Activated T-helper 17 cell treated with anti-CD3 and anti-CD28 coated beads, Interleukin-2, amount 50 U/mL, for 72 hours (primary cell): ENCODE measurements at regions not wholly inside any gene's neighbourhood (a gene's known extent, or its start where the extent isn't known, plus 50 kb on each side); places are given as distances from the start of the nearest gene placed in this dataset.

ENCODE experiments used
- ATAC-seq: fragments of 150-1000 bp; cut with Tn5 transposase; replicated peaks from 2 replicates; pipeline ENCODE4 v1.10.0; 2021; ENCODE audit warnings: mild to moderate bottlenecking, moderate library complexity
- H3K27ac Mint-ChIP-seq: one replicate; pipeline ENCODE4 v1.8.0; 2022; ENCODE audit warnings: mixed read lengths
- H3K27me3 Mint-ChIP-seq: one replicate; pipeline ENCODE4 v1.8.0; 2022; ENCODE audit warnings: mixed read lengths
- H3K36me3 Mint-ChIP-seq: one replicate; pipeline ENCODE4 v1.8.0; 2022; ENCODE audit warnings: low read depth, mild to moderate bottlenecking, mixed read lengths
- H3K4me1 Mint-ChIP-seq: one replicate; pipeline ENCODE4 v1.8.0; 2022; ENCODE audit warnings: mixed read lengths
- H3K4me3 Mint-ChIP-seq: one replicate; pipeline ENCODE4 v1.8.0; 2022; ENCODE audit warnings: mild to moderate bottlenecking, mixed read lengths
- H3K9me3 Mint-ChIP-seq: one replicate; pipeline ENCODE4 v1.8.0; 2022; ENCODE audit warnings: mixed read lengths

DNA sequence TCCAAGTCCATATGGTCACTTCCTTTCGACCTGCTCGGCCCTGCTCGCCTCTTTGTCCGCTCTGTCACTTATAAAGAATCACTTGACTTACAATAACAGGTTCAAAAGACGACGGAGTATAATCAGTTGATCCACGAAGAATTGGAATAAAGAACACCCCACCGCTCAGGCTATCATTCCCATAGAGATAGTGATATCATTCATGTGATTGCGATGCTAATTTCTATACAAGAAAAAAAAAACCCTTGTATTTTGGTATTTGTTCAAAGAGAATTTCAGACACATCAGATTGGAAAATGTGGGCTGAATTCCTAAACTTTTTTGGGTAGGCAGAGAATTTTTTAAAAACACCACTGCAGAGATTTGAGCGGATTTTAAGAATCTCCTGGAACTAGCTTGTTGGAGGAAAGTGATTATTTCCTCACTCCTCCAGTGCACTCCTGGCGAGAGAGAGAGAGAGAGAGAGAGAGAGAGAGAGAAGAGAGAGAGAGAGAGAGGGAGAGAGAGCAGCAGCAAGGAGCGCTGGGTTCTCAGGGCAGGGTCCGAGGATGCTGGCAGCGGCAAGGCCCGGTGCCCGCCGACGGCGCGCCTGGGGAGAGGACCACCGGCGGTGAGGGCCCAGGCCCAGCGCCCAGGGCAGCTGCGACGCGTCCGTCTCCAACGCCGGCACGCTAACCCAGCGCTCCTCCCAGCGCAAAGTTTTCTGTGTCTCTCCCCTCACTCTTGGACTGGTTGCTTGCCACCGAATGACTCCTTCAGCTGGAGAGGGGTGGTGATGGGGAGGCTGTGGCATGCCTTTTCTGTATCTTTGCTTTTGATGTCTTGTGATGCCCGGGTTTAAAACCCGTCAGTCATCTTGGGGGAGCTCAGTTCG, 149.0 kb upstream of the ZNF536 start:
- H3K27me3 Mint-ChIP-seq = peaks cover 55% of the 10 kb centered on the region
- H3K9me3 Mint-ChIP-seq = no peaks in the 10 kb centered on the region
- H3K4me1 Mint-ChIP-seq = peaks cover 17% of the 10 kb centered on the region
- ATAC-seq = no peak
- no peak overlapping the region for H3K27ac Mint-ChIP-seq
- H3K36me3 Mint-ChIP-seq = peaks cover 16% of the 10 kb centered on the region
- no peak overlapping the region for H3K4me3 Mint-ChIP-seq

DNA sequence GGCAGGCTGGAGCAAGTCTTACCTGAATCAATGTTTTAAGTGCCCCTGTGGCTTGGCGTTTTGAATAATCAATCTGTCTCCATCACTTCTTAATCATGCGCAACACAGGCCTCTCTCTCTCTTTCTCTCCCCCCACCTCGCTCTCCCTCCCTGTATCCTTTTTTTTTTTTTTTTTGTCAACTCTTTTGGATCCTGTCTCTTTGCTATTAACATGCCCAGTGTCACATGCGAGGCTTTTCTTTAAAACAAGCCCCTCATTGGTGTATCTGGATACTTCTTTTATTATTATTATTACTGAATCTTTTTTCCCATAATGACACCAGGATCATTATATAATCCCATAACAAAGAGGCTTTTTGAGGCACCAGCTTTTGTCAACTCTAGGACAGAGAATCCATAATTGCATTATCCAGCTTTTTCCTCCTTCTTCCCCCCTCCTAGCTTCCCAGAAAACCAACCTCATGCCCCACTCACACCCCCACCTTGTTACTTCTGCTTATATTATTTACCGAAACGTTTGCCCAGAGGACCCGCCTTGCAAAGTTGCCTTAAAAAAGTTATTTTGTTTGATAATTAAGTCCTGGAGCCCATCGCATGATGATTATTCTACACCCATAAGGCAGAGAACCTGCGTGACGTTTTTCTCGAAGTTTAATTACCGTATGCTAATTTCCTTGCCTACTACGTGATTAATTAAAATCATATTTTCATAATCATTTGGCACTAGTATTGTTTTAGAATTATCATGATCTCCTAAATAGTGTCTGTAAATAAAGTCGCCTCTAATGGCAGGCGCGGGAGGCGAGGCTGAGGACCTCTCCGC, 148.1 kb upstream of the ZNF536 start:
- Mint-ChIP-seq H3K27me3 (peaks cover 58% of the 10 kb centered on the region), H3K9me3 (no peaks in the 10 kb centered on the region), H3K36me3 (peaks cover 16% of the 10 kb centered on the region), H3K4me1 (peaks cover 17% of the 10 kb centered on the region), H3K4me3 (no peak overlapping the region), H3K27ac (no peak overlapping the region)
- ATAC-seq = no peak

GRCh38 chr19:30224689-30225606, 147.2 kb upstream of the ZNF536 start:
- no peak for ATAC-seq
- no peaks in the 10 kb centered on the region for H3K9me3 Mint-ChIP-seq
- H3K27ac Mint-ChIP-seq = no peak overlapping the region

GRCh38 chr19:30225676-30226463, 146.3 kb upstream of the ZNF536 start:
- Mint-ChIP-seq H3K4me1 (peaks cover 17% of the 10 kb centered on the region), H3K27me3 (peaks cover 60% of the 10 kb centered on the region), H3K36me3 (peaks cover 16% of the 10 kb centered on the region), H3K27ac (no peak overlapping the region), H3K9me3 (no peaks in the 10 kb centered on the region), H3K4me3 (peak overlapping the region; percentile 84)
- ATAC-seq = no peak

More at GRCh38 chr19:30224689-30225606, 147.2 kb upstream of the ZNF536 start:
- H3K4me3 Mint-ChIP-seq = peak overlapping the region; percentile 60
- peaks cover 17% of the 10 kb centered on the region for H3K4me1 Mint-ChIP-seq
- H3K27me3 Mint-ChIP-seq = peaks cover 56% of the 10 kb centered on the region
- peaks cover 16% of the 10 kb centered on the region for H3K36me3 Mint-ChIP-seq

DNA sequence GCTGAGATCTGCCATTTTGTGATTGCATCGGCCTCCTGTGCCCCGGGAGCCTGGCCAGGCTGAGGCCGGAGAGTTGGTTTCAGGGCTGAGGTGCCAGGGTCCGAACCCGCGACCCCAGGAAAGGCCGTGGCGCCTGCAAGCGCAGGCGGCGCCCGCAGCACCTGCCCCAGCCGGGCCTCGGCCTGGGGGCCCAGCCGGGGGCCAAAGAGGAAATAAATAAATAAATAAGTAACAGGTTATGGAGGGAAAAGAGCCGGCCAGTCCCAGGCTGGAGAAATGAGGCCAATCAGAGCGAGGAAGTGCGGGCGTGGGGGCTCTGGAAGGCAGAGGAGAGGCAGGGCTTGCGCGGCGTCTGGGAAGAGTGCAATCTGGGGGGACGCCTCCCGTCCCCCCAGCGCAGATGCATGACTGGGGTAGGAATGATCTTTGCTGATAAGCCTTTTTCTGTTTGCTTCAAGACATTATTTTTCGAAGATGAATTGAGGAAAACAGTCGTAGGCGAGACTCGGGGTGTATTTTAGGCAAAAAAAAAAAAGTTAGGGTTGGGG, 145.6 kb upstream of the ZNF536 start:
- Mint-ChIP-seq H3K36me3 (peaks cover 16% of the 10 kb centered on the region), H3K4me1 (peaks cover 17% of the 10 kb centered on the region), H3K9me3 (no peaks in the 10 kb centered on the region), H3K27me3 (peaks cover 60% of the 10 kb centered on the region), H3K27ac (no peak overlapping the region), H3K4me3 (peak overlapping the region; percentile 84)
- ATAC-seq = no peak

DNA sequence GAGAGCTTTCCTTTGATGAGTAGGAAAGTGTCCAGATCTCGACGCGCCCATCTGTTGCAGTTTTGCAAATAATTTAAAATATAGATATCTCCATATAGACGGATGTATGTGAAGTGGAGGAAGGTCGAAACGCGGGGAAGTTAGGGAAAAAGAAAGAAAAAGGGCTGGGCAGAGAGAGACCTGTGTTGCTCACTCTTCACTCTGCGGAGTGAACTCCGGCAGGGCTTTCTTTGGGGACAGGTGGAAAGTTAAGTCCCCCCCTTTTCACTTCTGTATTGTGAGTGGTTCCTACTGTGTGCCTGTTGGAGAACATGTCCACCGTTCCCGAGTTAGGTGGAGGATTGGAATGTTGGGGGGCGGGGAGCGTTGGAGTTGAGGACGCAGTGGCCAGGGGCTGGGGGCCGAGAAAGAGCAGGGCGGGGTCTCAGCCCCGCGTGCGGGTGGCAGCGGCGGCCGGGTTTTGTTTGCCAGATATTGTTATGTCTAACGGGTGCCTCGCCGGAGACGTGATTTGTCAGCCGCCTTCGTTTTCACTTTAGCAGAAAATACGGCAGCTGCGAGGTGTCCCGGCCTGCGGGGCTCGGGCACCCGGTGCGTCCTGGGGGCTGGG, 145.1 kb upstream of the ZNF536 start:
- Mint-ChIP-seq H3K27me3 (peaks cover 59% of the 10 kb centered on the region), H3K36me3 (peaks cover 16% of the 10 kb centered on the region), H3K9me3 (no peaks in the 10 kb centered on the region), H3K27ac (no peak overlapping the region), H3K4me3 (peak overlapping the region; percentile 84), H3K4me1 (peaks cover 17% of the 10 kb centered on the region)
- no peak for ATAC-seq

GRCh38 chr19:30227661-30228112, 144.5 kb upstream of the ZNF536 start:
- H3K27me3 Mint-ChIP-seq = peaks cover 64% of the 10 kb centered on the region
- peaks cover 17% of the 10 kb centered on the region for H3K4me1 Mint-ChIP-seq
- peak overlapping the region; percentile 84 for H3K4me3 Mint-ChIP-seq
- peak; percentile 56 for ATAC-seq
- peaks cover 16% of the 10 kb centered on the region for H3K36me3 Mint-ChIP-seq
- no peaks in the 10 kb centered on the region for H3K9me3 Mint-ChIP-seq
- no peak overlapping the region for H3K27ac Mint-ChIP-seq

DNA sequence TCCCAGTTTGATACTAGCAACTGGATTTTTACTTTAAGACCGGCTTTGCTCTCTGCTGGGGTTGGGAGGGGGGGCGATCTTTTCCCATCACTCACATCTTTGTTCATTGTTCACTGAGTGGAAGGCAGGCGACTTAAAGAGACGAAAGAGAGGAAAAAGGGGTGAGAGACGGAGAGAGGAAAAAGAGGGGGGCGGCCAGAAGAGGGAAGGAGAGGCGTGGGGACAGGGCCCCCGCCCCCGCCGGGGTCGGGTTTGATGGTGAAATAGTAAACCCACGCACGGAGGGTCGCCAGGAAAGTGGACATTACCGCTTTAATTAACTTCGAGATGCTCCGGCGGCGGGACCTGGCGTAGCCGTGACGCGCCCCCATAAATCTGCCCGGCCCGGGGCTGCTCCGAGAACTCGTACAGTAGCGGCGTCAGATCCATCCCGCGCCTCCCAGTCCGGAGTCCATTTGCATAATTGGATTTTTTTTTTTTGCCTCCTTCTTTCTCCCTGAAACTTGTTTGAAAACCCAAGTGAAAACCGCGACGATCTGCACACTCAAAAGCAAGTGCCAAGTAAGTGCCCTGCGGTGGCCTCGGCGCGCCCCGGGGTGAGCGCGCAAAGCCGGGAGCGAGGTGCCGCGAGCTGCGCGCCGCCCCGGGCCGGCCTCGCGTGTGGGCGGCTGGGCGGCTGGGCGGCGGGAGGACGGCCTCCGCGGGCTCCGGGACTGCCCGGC, 143.9 kb upstream of the ZNF536 start:
- H3K36me3 Mint-ChIP-seq = peaks cover 12% of the 10 kb centered on the region
- no peak overlapping the region for H3K27ac Mint-ChIP-seq
- no peak for ATAC-seq
- no peaks in the 10 kb centered on the region for H3K9me3 Mint-ChIP-seq
- no peak overlapping the region for H3K4me3 Mint-ChIP-seq
- H3K27me3 Mint-ChIP-seq = peaks cover 61% of the 10 kb centered on the region
- peaks cover 13% of the 10 kb centered on the region for H3K4me1 Mint-ChIP-seq

DNA sequence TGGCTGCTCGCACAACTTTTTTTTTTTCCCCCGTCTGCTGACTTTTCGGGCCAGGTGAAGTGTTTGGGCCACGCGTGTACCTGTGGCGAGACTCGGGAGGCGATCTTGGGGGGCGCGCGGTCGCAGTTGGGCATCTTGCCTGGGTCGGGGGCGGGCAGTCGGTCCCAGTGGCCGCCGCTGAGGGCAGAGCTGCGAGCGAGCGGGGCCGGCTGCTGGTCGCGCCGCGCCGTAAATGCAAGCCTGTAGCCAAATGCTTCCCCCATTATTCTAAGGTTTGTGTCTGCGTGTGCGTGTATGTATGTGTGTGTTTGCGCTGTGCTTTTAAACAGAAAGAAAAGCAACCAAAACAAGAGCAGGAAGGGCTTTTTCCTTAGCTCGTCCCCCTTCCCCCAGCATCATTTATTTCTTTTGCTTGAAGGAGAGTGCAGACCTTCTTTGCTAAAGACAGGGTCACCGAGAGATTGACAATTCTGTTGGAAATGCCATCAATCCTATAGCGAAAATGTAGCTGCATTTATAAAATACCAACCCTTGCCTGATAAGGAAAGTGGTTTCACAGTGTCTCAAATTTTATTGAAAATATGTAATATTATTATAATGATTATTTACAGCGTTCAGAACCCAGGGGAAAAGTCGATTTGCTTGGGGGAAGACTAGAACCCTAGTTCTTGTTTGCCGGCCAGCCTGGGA, 143.2 kb upstream of the ZNF536 start:
- no peak overlapping the region for H3K27ac Mint-ChIP-seq
- H3K9me3 Mint-ChIP-seq = no peaks in the 10 kb centered on the region
- ATAC-seq = no peak
- no peak overlapping the region for H3K4me3 Mint-ChIP-seq
- peaks cover 55% of the 10 kb centered on the region for H3K27me3 Mint-ChIP-seq
- H3K4me1 Mint-ChIP-seq = peaks cover 13% of the 10 kb centered on the region
- peaks cover 12% of the 10 kb centered on the region for H3K36me3 Mint-ChIP-seq

DNA sequence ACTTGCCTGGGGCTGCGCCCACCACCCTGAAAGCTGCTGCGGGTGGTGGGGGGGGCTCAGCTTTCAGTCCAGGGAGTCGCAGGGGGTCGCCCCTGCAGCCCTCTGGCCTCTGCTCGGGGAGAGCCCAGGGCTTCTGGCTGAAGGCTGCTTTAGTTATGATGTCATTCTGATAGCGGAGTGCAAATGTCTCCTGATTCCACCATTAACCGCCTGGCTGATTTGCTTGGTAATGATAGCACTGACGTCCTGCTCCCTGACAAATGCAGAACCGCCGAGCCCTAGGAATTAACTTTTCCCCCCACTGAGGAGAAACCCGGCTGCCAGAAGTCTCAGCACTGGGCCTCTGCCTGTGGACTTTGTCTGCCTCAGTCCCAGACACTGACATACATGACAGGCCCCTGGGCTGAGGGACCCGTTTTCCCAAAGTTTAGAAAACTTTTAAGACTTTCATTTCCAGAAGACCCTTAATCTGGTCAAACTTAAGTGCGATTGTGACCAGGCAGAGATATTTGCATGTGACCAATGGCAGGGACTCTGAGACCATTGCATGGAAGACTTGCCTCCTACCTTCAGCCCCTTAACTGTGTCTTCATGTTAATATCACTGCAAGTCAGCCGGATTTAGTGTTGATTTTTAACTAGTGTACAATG, 142.5 kb upstream of the ZNF536 start:
- H3K36me3 Mint-ChIP-seq = peaks cover 12% of the 10 kb centered on the region
- H3K27me3 Mint-ChIP-seq = peaks cover 50% of the 10 kb centered on the region
- no peaks in the 10 kb centered on the region for H3K9me3 Mint-ChIP-seq
- peaks cover 13% of the 10 kb centered on the region for H3K4me1 Mint-ChIP-seq
- no peak overlapping the region for H3K27ac Mint-ChIP-seq
- H3K4me3 Mint-ChIP-seq = no peak overlapping the region
- ATAC-seq = no peak

DNA sequence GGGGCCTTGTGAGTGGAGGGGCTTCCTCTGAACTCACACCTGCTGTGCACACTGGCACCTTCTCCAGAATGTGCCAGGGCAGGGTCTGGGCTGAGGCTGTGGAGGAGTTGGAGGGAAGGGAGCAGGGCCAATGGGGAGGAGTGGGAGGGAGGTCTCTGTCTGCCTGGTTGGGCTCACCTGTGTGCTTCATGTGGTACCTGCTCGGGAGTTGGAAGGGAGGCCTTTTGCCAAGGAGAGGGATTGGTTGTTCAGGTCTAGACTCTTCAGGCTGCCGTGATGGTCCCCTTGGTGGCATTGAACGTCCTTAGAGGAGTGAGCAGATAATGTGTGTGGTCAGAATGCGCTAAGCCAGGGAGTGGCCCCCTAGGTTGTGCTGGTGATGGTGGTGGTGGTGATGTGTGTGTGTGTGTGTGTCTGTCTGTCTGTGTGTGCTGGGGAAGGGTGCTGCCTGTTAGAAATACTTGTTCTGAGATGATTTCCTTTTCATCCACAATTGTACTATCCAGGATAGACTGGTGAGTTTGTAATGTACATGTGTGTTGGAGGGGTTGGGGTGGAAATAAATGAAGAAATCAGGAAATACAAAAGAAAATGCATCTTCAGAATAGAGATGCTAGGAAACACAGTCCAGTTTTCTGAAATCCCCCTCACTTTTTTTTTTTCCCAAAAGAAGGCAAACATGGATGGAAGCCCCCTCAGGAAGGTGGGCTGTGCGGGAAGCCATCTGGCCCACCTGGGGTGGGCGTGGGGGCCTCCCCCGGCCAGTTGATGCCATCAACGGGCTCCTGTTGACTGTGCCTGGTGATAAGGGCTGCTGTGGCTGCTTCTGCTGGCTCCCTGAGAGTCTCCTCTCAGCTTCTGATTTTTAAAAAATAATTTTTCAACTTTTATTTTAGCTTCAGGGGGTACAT, 140.5 kb upstream of the ZNF536 start:
- no peak for ATAC-seq

More for the DNA sequence above, 140.5 kb upstream of the ZNF536 start:
- Mint-ChIP-seq H3K27ac (no peak overlapping the region), H3K4me3 (no peak overlapping the region), H3K9me3 (no peaks in the 10 kb centered on the region), H3K4me1 (peaks cover 6% of the 10 kb centered on the region), H3K27me3 (peaks cover 57% of the 10 kb centered on the region), H3K36me3 (peaks cover 5% of the 10 kb centered on the region)
